ENCODE measurements at regions not wholly inside any gene's neighbourhood (a gene's known extent, or its start where the extent isn't known, plus 50 kb on each side); places are given as distances from the start of the nearest gene placed in this dataset.

GRCh38 chr16:66006485-66006884 is 360.0 kb upstream of the CDH5 start:
- no peak for DNase-seq (ENCODE audit: low read depth)
- TF ChIP-seq CTCF (IDR thresholded peaks at IDR 0.05; ENCODE audit: control insufficient read depth, insufficient read depth, low read depth, low read length, missing control alignments), result no peak
- no peak overlapping the region for H3K4me3 ChIP-seq (ENCODE audit: control insufficient read depth, low read depth, low read length)

GRCh38 chr16:66004699-66005098 is 361.8 kb upstream of the CDH5 start:
- H3K4me3 ChIP-seq (ENCODE audit: control insufficient read depth, low read depth, low read length), result no peak overlapping the region
- TF ChIP-seq CTCF (IDR thresholded peaks at IDR 0.05; ENCODE audit: control insufficient read depth, insufficient read depth, low read depth, low read length, missing control alignments), result no peak

GRCh38 chr16:66003201-66003600 is 363.3 kb upstream of the CDH5 start:
- no peak for DNase-seq (ENCODE audit: low read depth)
- TF ChIP-seq CTCF (IDR thresholded peaks at IDR 0.05; ENCODE audit: control insufficient read depth, insufficient read depth, low read depth, low read length, missing control alignments), result no peak
- no peak overlapping the region for H3K4me3 ChIP-seq (ENCODE audit: control insufficient read depth, low read depth, low read length)

More at GRCh38 chr16:66004699-66005098, 361.8 kb upstream of the CDH5 start:
- peak; percentile 17 for DNase-seq (ENCODE audit: low read depth)

- no peak for DNase-seq (ENCODE audit: low read depth)
- TF ChIP-seq CTCF (IDR thresholded peaks at IDR 0.05; ENCODE audit: control insufficient read depth, insufficient read depth, low read depth, low read length, missing control alignments), result no peak
- H3K4me3 ChIP-seq (ENCODE audit: control insufficient read depth, low read depth, low read length), result no peak overlapping the region
Measured at GRCh38 chr16:66002601-66003000, 363.9 kb upstream of the CDH5 start.

GRCh38 chr16:66001432-66001831 is 365.1 kb upstream of the CDH5 start:
- no peak overlapping the region for H3K4me3 ChIP-seq (ENCODE audit: control insufficient read depth, low read depth, low read length)
- no peak for DNase-seq (ENCODE audit: low read depth)
- TF ChIP-seq CTCF (IDR thresholded peaks at IDR 0.05; ENCODE audit: control insufficient read depth, insufficient read depth, low read depth, low read length, missing control alignments), result no peak

GRCh38 chr16:65998443-65998842 is 368.0 kb upstream of the CDH5 start:
- no peak for DNase-seq (ENCODE audit: low read depth)
- H3K4me3 ChIP-seq (ENCODE audit: control insufficient read depth, low read depth, low read length), result no peak overlapping the region
- no peak for TF ChIP-seq CTCF (IDR thresholded peaks at IDR 0.05; ENCODE audit: control insufficient read depth, insufficient read depth, low read depth, low read length, missing control alignments)

GRCh38 chr16:65994291-65994690 is 372.2 kb upstream of the CDH5 start:
- TF ChIP-seq CTCF (IDR thresholded peaks at IDR 0.05; ENCODE audit: control insufficient read depth, insufficient read depth, low read depth, low read length, missing control alignments), result no peak
- DNase-seq (ENCODE audit: low read depth), result no peak
- no peak overlapping the region for H3K4me3 ChIP-seq (ENCODE audit: control insufficient read depth, low read depth, low read length)

All from AG09309 (cell line).